GM18511 (cell line): ENCODE measurements at regions not wholly inside any gene's neighbourhood (a gene's known extent, or its start where the extent isn't known, plus 50 kb on each side); places are given as distances from the start of the nearest gene placed in this dataset.
"Not testable (repeated sequence)": the region's sequence is repeated elsewhere in the genome, so short reads cannot be mapped to it uniquely, and the experiment has no call there.

ENCODE experiments used
- ATAC-seq: cut with Tn5 transposase; IDR thresholded peaks from one replicate; pipeline ENCODE4 v1.9.1; 2021; ENCODE audit warnings: mild to moderate bottlenecking, moderate library complexity; ENCODE audit not compliant: unreplicated experiment

- ATAC-seq, result no peak
Observed at GRCh38 chr1:9459816-9460407, 79.4 kb upstream of the SLC25A33 start.

GRCh38 chr1:9465640-9466039, 73.6 kb upstream of the SLC25A33 start:
- no peak for ATAC-seq

- ATAC-seq, result no peak
Observed at GRCh38 chr1:9466780-9467758, 72.2 kb upstream of the SLC25A33 start.

- not testable (repeated sequence) for ATAC-seq
Observed at GRCh38 chr1:9469882-9470281, 69.4 kb upstream of the SLC25A33 start.

GRCh38 chr1:9471679-9472078, 67.6 kb upstream of the SLC25A33 start:
- ATAC-seq, result no peak

GRCh38 chr1:9472386-9473031, 66.8 kb upstream of the SLC25A33 start:
- no peak for ATAC-seq

GRCh38 chr1:9473032-9473807, 66.0 kb upstream of the SLC25A33 start:
- no peak for ATAC-seq

- no peak for ATAC-seq
Observed at GRCh38 chr1:9475061-9475627, 64.1 kb upstream of the SLC25A33 start.

GRCh38 chr1:9476790-9477463, 62.3 kb upstream of the SLC25A33 start:
- ATAC-seq, result no peak

- ATAC-seq, result no peak
Observed at GRCh38 chr1:9477535-9477934, 61.7 kb upstream of the SLC25A33 start.

- no peak for ATAC-seq
Observed at GRCh38 chr1:9478021-9478420, 61.2 kb upstream of the SLC25A33 start.

- ATAC-seq, result no peak
Observed at GRCh38 chr1:9481048-9481447, 58.2 kb upstream of the SLC25A33 start.

- no peak for ATAC-seq
Observed at GRCh38 chr1:9482403-9482802, 56.9 kb upstream of the SLC25A33 start.

GRCh38 chr1:9482816-9483572, 56.3 kb upstream of the SLC25A33 start:
- ATAC-seq, result no peak

- no peak for ATAC-seq
Observed at GRCh38 chr1:9486466-9487140, 52.7 kb upstream of the SLC25A33 start.
